OCI-LY7 (cell line): ENCODE measurements at regions not wholly inside any gene's neighbourhood (a gene's known extent, or its start where the extent isn't known, plus 50 kb on each side); places are given as distances from the start of the nearest gene placed in this dataset.

ENCODE experiments used
- EZH2phosphoT487 ChIP-seq: fragments of 200-600 bp; sonication (generic); IDR thresholded peaks from 2 replicates; pipeline ENCODE4 v1.6.1; 2018; ENCODE audit warnings: low read depth, borderline replicate concordance, mild to moderate bottlenecking, mixed run types, antibody characterized with exemption, low read length, moderate library complexity, mixed read lengths
- TF ChIP-seq, protein P1 (sequence below): fragments of 200-600 bp; sonication (generic); conservative IDR thresholded peaks from 2 replicates; pipeline ENCODE4 v1.5.1; 2014; ENCODE audit warnings: mild to moderate bottlenecking, antibody characterized with exemption, low read length, moderate library complexity, mixed read lengths

GRCh38 chr15:77753939-77754338, 121.2 kb upstream of the LINGO1 start:
- TF ChIP-seq, protein P1, sequence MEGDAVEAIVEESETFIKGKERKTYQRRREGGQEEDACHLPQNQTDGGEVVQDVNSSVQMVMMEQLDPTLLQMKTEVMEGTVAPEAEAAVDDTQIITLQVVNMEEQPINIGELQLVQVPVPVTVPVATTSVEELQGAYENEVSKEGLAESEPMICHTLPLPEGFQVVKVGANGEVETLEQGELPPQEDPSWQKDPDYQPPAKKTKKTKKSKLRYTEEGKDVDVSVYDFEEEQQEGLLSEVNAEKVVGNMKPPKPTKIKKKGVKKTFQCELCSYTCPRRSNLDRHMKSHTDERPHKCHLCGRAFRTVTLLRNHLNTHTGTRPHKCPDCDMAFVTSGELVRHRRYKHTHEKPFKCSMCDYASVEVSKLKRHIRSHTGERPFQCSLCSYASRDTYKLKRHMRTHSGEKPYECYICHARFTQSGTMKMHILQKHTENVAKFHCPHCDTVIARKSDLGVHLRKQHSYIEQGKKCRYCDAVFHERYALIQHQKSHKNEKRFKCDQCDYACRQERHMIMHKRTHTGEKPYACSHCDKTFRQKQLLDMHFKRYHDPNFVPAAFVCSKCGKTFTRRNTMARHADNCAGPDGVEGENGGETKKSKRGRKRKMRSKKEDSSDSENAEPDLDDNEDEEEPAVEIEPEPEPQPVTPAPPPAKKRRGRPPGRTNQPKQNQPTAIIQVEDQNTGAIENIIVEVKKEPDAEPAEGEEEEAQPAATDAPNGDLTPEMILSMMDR = no peak
- TF ChIP-seq EZH2phosphoT487 = no peak
